ENCODE measurements at regions not wholly inside any gene's neighbourhood (a gene's known extent, or its start where the extent isn't known, plus 50 kb on each side); places are given as distances from the start of the nearest gene placed in this dataset.

GRCh38 chr6:6920114-6920986 lies 187.4 kb upstream of the RREB1 start:
- ATAC-seq, result no peak

GRCh38 chr6:6920987-6921313 lies 186.8 kb upstream of the RREB1 start:
- ATAC-seq, result no peak

DNA sequence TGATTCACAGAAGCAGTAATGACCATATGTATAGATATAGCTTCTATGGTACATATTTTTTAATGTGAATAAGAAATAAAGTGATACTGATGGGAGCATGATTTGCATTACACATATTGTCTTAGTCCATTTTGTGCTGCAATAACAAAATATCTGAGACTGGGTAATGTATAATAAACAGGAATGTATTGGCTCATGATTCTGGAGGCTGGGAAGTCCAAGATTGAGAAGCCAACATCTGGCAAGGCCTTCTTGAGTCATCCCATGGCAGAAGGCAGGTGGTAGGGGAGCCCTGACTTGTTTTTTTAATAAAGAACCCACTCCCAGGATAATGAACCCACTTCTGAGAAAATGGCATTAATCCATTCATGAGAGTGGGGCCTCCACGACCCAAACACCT lies 185.6 kb upstream of the RREB1 start:
- ATAC-seq, result no peak

- ATAC-seq, result no peak
Measured at GRCh38 chr6:6923605-6924004, 184.2 kb upstream of the RREB1 start.

- ATAC-seq, result no peak
Measured at GRCh38 chr6:6924708-6925107, 183.1 kb upstream of the RREB1 start.

GRCh38 chr6:6925391-6926164 lies 182.2 kb upstream of the RREB1 start:
- no peak for ATAC-seq

DNA sequence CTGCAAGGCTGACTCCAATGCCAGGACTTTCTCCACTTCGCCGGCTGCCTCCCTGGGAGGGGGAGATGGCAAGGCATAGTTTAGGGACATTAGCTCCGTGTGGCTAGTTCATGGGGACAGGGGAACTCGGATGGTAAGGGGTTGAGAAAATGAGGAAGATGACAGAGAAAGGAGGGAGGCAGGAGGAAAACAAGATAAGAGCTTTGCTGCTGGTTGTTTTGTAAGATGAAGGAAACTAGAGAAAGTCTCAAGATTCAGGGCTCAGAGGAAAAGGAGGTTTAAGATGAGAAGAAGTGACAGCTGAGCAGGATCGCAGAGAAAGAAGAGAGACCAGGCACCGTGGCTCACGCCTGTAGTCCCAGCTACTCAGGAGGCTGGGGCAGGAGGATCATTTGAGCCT lies 180.9 kb upstream of the RREB1 start:
- ATAC-seq, result no peak

GRCh38 chr6:6927521-6928361 lies 180.0 kb upstream of the RREB1 start:
- ATAC-seq, result peak in 1 of 2 donors; percentile 17

GRCh38 chr6:6930223-6930880 lies 177.4 kb upstream of the RREB1 start:
- ATAC-seq, result no peak

GRCh38 chr6:6931071-6932025 lies 176.4 kb upstream of the RREB1 start:
- ATAC-seq, result no peak

DNA sequence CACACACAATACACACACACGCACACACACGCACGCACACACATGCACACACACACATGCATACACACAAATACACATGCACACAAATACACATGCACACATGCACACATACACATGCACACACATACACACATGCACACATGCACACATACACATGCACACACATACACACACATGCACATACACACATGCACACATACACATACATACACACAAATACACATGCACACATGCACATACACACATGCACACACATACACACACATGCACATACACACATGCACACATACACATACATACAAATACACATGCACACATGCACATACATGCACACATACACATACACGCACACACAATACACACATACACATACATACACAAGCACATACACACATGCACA lies 175.4 kb upstream of the RREB1 start:
- no peak for ATAC-seq

DNA sequence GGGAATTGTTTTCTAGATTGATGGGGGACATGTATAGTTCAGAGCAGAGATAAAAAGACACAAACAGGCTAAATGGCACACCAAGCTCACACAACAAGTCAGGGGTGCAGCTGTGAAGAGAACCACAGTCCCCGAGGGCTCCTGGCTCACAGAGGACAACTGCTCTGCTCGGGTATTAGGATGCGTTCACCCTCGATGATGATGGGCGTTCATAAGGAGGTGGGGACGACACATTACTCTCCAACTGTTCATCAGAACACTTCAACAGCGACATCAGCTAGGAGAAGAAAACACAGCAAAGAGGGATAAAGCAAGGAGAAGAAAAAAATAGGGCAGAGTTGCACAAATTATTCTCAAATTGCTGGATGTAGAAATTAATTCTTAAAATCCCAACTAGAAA lies 174.8 kb upstream of the RREB1 start:
- no peak for ATAC-seq

DNA sequence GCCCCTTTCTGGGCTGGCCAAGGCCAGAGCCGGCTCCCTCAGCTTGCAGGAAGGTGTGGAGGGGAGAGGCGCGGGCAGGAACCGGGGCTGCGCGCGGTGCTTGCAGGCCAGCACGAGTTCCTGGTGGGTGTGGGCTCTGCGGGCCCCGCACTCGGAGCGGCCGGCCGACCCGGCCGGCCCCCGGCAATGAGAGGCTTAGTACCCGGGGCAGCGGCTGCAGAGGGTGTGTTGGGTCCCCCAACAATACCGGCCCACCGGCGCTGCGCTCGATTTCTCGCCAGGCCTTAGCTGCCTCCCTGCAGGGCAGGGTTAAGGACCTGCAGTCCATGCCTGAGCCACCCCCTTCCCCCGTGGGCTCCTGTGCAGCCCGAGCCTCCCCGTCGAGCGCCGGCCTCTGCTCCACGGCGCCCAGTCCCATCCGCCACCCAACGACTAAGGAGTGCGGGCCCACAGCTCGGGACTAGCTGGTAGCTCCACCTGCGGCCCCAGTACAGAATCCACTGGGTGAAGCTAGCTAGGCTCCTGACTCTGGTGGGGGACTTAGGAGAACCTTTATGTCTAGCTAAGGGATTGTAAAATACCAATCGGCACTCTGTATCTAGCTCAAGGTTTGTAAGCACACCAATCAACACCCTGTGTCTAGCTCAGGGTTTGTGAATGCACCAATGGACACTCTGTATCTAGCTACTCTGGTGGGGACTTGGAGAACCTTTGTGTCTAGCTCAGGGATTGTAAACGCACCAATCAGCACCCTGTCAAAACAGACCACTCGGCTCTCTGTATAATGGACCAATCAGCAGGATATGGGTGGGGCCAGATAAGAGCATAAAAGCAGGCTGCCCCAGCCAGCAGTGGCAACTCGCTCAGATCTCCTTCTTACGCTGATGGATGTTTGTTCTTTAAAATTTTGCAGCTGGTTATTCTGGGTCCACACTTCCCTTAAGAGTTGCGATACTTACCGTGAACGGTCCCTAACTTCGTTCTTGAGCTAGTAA lies 167.4 kb upstream of the RREB1 start:
- ATAC-seq, result no peak

GRCh38 chr6:6941201-6941600 lies 166.6 kb upstream of the RREB1 start:
- ATAC-seq, result no peak

DNA sequence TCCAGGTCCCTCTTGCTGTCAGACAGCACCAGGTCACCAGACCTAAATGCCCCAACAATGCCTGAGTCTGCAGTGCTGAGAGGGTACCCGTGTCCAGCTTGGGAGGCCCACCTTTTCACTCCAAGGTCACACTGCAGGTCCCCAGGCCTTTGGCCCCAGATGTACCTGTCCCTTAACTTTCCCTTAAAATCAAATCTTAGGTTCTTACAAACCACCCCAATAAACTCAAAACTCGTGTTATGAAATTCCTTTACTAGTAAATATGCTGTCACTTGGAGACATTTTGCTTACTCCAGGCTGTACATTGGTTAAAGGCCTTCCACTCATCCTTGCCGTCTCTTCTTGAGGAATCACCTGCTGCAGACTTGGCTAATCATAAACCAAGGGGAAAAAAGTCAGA lies 165.7 kb upstream of the RREB1 start:
- ATAC-seq, result no peak

DNA sequence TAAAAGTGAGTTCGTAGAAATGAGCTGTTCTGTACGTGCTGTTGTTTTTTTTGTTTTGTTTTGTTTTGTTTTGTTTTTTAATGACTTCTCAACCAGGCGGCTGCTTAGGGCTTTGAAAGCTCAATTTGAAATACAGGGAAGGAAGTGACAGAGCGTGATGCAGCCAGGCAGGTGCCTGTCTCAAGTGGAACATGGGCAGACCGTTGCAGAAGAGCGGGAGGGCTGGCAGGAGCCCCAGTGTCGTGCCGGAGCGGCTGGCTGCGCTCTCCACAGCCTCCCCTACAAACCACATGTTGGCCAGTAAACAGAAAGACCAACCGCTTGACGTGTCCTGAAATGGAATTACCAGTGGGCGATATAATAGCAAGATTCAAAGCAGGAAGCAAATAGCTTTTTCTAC lies 164.9 kb upstream of the RREB1 start:
- ATAC-seq, result peak in 1 of 2 donors; percentile 30

- no peak for ATAC-seq
Measured at GRCh38 chr6:6943421-6943820, 164.3 kb upstream of the RREB1 start.

DNA sequence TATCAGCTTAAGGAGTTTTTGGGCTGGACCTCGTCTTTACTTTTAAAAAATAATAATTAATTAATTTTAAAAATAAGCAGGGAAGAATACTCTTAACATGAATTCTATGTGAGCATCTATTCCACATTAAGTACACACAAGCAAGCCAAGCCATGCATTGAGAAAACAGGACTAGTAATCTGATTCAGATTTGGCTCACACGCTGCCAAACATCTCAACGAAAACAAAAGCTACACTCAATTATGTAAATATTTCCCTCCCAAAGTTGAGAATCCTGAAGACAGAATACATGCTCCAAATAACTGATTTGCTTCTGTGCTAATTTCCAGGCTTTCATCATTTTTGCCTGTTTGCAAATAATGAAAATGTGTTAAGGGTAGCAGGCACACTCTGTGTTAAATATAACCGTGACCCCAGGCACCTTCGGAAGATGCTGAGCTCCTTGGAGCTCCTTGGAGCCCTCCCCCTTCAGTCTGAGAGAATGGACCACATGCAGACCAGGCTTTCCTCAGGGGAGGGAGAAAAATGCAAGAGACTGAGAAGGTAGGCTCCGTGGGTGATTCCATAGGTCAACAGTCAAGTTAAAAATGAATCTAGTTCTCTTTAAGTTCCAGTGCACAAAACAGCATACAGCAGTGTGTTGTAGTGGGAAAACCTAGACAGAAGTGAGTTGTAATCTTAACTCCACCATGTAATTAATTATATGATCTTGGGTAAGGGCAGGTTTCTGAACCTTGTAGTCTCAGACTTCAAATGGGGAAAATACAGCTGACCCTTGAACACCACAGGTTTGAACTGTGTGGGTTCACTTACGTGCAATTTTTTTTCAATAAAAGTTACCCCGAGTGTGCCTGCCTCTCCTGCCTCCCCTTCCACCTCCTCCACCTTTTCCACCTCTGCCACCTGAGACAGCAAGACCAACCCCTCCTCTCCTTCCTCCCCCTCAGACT lies 161.3 kb upstream of the RREB1 start:
- ATAC-seq, result no peak
